Amniotic epithelial cell (primary cell): ENCODE measurements at regions not wholly inside any gene's neighbourhood (a gene's known extent, or its start where the extent isn't known, plus 50 kb on each side); places are given as distances from the start of the nearest gene placed in this dataset.
"Not testable (repeated sequence)": the region's sequence is repeated elsewhere in the genome, so short reads cannot be mapped to it uniquely, and the experiment has no call there.

Experiments used
- DNase-seq: peaks from one replicate; pipeline ENCODE4 v3.0.0-alpha.2; 2010; ENCODE audit warnings: low read depth

GRCh38 chr2:125615438-125615837 is 1040.5 kb upstream of the GYPC start:
- no peak for DNase-seq

- DNase-seq = no peak
These were observed 1025.6 kb upstream of the GYPC start for GRCh38 chr2:125630377-125630776.

- no peak for DNase-seq
These were observed 1021.3 kb upstream of the GYPC start for GRCh38 chr2:125634662-125635061.

DNA sequence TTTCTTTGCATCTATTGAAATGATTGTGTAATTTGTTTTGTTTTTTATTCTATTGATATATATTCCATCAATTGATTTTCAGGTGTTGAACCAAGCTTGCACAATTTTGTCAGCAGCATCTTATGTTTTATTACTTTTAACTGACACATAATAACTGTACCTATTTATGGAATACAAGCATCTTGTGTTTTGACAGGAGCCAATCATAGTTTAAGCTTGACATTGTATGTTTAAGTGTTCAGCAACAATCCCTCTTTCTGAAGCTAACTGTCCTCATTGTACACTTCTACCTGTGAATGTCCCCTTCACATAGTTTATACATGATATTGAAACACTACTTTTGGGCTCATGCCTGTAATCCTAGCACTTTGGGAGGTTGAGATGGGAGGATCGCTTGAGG is 1017.6 kb upstream of the GYPC start:
- no peak for DNase-seq

GRCh38 chr2:125642032-125642431 is 1013.9 kb upstream of the GYPC start:
- DNase-seq = no peak

DNA sequence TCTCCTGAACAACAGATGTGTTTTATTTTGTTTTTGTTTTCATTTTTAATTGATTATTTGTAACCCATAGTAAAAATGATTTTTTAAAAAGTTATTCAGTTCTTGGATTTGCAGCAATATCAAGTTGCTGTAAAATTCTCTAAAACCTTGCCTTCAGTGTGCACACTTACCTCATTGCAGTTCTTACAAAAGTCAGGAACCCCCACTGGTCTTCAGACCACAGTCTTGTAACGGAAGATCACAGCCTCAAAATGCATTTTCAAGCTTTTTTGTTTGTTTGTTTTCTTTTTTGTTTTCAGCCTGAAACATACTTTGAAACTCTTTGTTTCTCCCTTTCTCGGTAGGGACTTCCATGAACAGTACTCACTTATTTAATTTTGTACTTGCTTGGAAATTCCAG is 1012.8 kb upstream of the GYPC start:
- no peak for DNase-seq

- no peak for DNase-seq
These were observed 1012.4 kb upstream of the GYPC start for GRCh38 chr2:125643585-125643984.

GRCh38 chr2:125644257-125644656 is 1011.7 kb upstream of the GYPC start:
- DNase-seq = no peak

DNA sequence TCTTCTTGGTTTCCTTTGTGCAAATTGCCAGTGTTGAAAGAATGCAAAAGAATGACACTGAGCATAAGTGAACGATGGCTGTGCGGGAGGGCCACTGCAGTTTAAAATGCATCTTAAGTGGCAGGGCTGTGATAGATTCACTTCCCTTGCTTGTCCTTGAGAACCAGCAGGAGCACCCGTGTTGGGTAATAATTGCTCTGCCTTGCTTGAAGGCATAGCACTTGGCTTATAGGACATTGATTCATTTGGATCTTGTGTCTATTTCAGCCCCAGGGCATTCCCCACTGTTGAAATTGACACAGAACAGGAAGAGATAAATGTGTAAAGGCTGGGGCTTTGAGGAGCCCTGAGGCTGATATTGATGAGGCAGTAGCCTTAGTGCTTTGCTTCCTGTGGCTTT is 1003.7 kb upstream of the GYPC start:
- DNase-seq = no peak

- no peak for DNase-seq
These were observed 1001.7 kb upstream of the GYPC start for GRCh38 chr2:125654226-125654625.

DNA sequence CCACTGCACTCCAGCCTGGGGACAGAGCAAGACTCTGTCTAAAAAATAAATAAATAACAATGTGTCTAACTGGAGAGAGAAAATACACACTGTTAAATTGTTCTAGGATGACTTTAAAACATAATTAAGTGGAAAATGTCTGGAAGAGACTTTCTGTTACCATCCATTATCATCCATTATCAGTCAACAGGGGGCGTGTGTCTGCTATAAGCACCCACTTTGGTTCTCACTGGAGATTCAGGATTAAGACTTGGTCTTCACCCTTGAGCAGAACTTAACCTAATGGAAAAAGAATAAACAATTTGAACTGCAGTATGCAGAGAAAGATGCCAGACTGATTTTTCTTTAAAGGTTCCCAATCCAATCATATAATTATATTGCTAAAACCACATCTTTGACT is 999.8 kb upstream of the GYPC start:
- DNase-seq = no peak

GRCh38 chr2:125658583-125658982 is 997.4 kb upstream of the GYPC start:
- no peak for DNase-seq

- DNase-seq = not testable (repeated sequence)
These were observed 995.6 kb upstream of the GYPC start for GRCh38 chr2:125660369-125660768.

- DNase-seq = no peak
These were observed 988.3 kb upstream of the GYPC start for GRCh38 chr2:125667630-125668029.

DNA sequence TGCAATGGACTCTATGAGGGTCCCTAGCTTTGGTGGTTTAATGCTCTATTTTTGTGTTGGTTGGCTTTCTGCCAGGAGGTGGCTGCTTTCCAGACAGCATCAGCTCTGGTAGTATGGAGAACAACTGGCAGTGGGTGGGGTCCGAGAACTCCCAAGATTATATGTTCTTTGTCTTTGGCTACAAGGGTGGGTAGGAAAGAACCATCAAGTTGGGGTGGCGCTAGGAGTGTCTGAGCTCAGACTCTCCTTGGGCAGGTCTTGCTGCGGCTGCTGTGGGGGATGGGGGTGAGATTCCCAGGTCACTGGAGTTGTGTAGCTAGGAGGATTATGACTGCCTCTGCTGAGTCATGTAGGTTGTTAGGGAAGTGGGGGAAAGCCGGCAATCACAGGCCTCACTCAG is 976.1 kb upstream of the GYPC start:
- no peak for DNase-seq

- no peak for DNase-seq
These were observed 975.1 kb upstream of the GYPC start for GRCh38 chr2:125680809-125681208.

- DNase-seq = no peak
These were observed 974.4 kb upstream of the GYPC start for GRCh38 chr2:125681576-125681975.

- DNase-seq = no peak
These were observed 973.8 kb upstream of the GYPC start for GRCh38 chr2:125681976-125682805.

DNA sequence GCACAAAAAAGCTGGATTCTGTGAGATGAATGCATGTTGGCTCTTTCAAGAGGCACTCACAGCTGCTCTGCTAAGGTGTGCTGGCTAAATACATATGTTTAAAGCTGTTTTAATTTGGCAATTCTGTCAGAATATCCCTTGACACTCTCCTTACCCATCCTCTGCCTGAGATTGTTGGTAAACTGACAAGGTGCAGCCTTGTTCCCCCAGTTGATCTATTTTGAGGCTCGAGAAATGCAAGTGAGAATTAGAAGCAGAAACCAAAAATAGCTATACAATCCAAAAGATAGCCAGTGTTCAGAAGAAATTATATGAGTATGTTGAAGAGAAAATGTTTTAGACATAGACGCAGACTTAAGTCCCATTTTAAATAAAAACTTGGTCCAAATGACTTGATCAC is 971.7 kb upstream of the GYPC start:
- no peak for DNase-seq

GRCh38 chr2:125684932-125685331 is 971.0 kb upstream of the GYPC start:
- DNase-seq = no peak

GRCh38 chr2:125696560-125696959 is 959.4 kb upstream of the GYPC start:
- no peak for DNase-seq

- DNase-seq = no peak
These were observed 957.7 kb upstream of the GYPC start for GRCh38 chr2:125698280-125698679.

DNA sequence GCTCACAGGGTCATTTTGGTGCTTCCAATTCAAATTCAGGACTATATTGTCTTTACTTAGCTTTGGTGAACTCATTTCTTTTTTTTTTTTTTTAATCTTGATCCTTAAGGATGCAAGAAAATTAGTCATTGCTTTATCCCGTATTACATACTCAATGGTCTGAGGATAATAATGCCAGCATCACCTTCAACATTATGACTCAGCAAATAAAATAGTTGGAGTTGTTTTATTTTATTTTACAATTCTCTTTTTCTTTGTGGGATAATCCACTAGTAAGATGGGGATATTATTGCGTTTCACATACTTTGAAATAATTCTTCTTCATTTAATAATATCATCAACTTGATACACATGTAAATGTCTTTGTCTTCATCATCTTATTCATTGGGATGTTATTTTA is 954.9 kb upstream of the GYPC start:
- no peak for DNase-seq

GRCh38 chr2:125707611-125708010 is 948.3 kb upstream of the GYPC start:
- no peak for DNase-seq
